Mesendoderm (in vitro differentiated cells): ENCODE measurements at regions not wholly inside any gene's neighbourhood (a gene's known extent, or its start where the extent isn't known, plus 50 kb on each side); places are given as distances from the start of the nearest gene placed in this dataset.
A peak's percentile ranks its signal among the peaks of the same experiment; 100 is the strongest.

Experiments used
- DNase-seq: peaks from one replicate; pipeline ENCODE4 v3.0.0; 2013
- H2AK5ac ChIP-seq: 2 replicates; pipeline ENCODE4 v1.6.1; 2013; ENCODE audit warnings: low read length, inconsistent platforms
- H2BK120ac ChIP-seq: 2 replicates; pipeline ENCODE4 v1.6.1; 2013; ENCODE audit warnings: low read depth, mild to moderate bottlenecking, low read length, moderate library complexity, mixed read lengths
- H2BK15ac ChIP-seq: replicated peaks from 2 replicates; pipeline ENCODE4 v1.6.1; 2013; ENCODE audit warnings: low read depth, mild to moderate bottlenecking, moderate library complexity
- H2BK5ac ChIP-seq: 2 replicates; pipeline ENCODE4 v1.6.1; 2013; ENCODE audit warnings: low read length, inconsistent platforms
- H3K18ac ChIP-seq: 2 replicates; pipeline ENCODE4 v1.6.1; 2013; ENCODE audit warnings: mild to moderate bottlenecking, low read length, mixed read lengths
- H3K23ac ChIP-seq: one replicate; pipeline ENCODE4 v1.6.1; 2013; ENCODE audit warnings: low read length
- H3K27ac ChIP-seq: 2 replicates; pipeline ENCODE4 v1.5.1; 2013; ENCODE audit warnings: low read depth, mild to moderate bottlenecking, inconsistent platforms, low read length, moderate library complexity
- H3K27me3 ChIP-seq: 2 replicates; pipeline ENCODE4 v1.6.1; 2013; ENCODE audit warnings: low read length, control low read depth, mild to moderate bottlenecking, inconsistent platforms; ENCODE audit not compliant: insufficient read depth, poor library complexity
- H3K36me3 ChIP-seq: 2 replicates; pipeline ENCODE4 v1.6.1; 2013; ENCODE audit warnings: low read length, inconsistent platforms; ENCODE audit not compliant: control insufficient read depth, insufficient read depth
- H3K4ac ChIP-seq: one replicate; pipeline ENCODE4 v1.6.1; 2013; ENCODE audit warnings: low read depth, mild to moderate bottlenecking, low read length, moderate library complexity
- H3K4me1 ChIP-seq: 2 replicates; pipeline ENCODE4 v1.6.1; 2013; ENCODE audit warnings: low read depth, low read length, inconsistent platforms; ENCODE audit not compliant: control insufficient read depth
- H3K4me2 ChIP-seq: 2 replicates; pipeline ENCODE4 v1.6.1; 2013; ENCODE audit warnings: low read length
- H3K4me3 ChIP-seq: 2 replicates; pipeline ENCODE4 v1.5.1; 2013; ENCODE audit warnings: mild to moderate bottlenecking, low read length
- H3K56ac ChIP-seq: one replicate; pipeline ENCODE4 v1.6.1; 2013; ENCODE audit warnings: low read length
- H3K79me1 ChIP-seq: 2 replicates; pipeline ENCODE4 v1.6.1; 2013; ENCODE audit warnings: low read length, inconsistent platforms
- H3K79me2 ChIP-seq: 2 replicates; pipeline ENCODE4 v1.6.1; 2013; ENCODE audit warnings: mild to moderate bottlenecking, low read length; ENCODE audit not compliant: control insufficient read depth, insufficient read depth
- H3K9ac ChIP-seq: 2 replicates; pipeline ENCODE4 v1.6.1; 2013; ENCODE audit warnings: low read length, inconsistent platforms
- H4K5ac ChIP-seq: one replicate; pipeline ENCODE4 v1.6.1; 2013; ENCODE audit warnings: low read length
- H4K8ac ChIP-seq: one replicate; pipeline ENCODE4 v1.6.1; 2013; ENCODE audit warnings: low read depth, mild to moderate bottlenecking, control low read depth, low read length, moderate library complexity
- WGBS: extraction: QIAGEN DNeasy Blood & Tissue Kit; methylation state at CpG from one replicate; pipeline ENCODE4 v1.1.7; 2013; ENCODE audit warnings: low lambda C conversion rate, missing lambda C conversion rate; ENCODE audit not compliant: insufficient coverage; ENCODE audit errors: extremely low coverage; 5-methylcytosine and 5-hydroxymethylcytosine counted together

- Histone ChIP-seq H4K8ac (no peak overlapping the region), H3K4me1 (no peaks in the 10 kb centered on the region), H3K79me2 (no peaks in the 10 kb centered on the region), H3K79me1 (no peaks in the 10 kb centered on the region), H3K36me3 (no peaks in the 10 kb centered on the region), H3K27ac (no peak overlapping the region), H3K4me2 (no peak overlapping the region), H2AK5ac (no peak overlapping the region), H3K4me3 (no peak overlapping the region), H3K56ac (no peak overlapping the region), H2BK120ac (no peak overlapping the region), H4K5ac (no peak overlapping the region), H2BK5ac (no peak overlapping the region), H3K27me3 (no peaks in the 10 kb centered on the region), H3K18ac (no peak overlapping the region), H2BK15ac (no peak overlapping the region), H3K4ac (no peak overlapping the region), H3K9ac (no peak overlapping the region), H3K23ac (no peak overlapping the region)
- no CpG with 5 or more reads among the region's 1 CpG for WGBS
- DNase-seq, result no peak
Observed at GRCh38 chr4:42824278-42824977, 68.1 kb upstream of the GRXCR1 start.

GRCh38 chr4:42821230-42821629, 71.3 kb upstream of the GRXCR1 start:
- Histone ChIP-seq H3K4me3 (no peak overlapping the region), H3K79me1 (no peaks in the 10 kb centered on the region), H3K36me3 (no peaks in the 10 kb centered on the region), H3K4me1 (no peaks in the 10 kb centered on the region), H3K18ac (no peak overlapping the region), H4K8ac (no peak overlapping the region), H2BK5ac (no peak overlapping the region), H3K27me3 (no peaks in the 10 kb centered on the region), H3K27ac (no peak overlapping the region), H3K9ac (no peak overlapping the region), H2BK120ac (no peak overlapping the region), H4K5ac (no peak overlapping the region), H3K4ac (no peak overlapping the region), H3K23ac (no peak overlapping the region), H2BK15ac (no peak overlapping the region), H3K79me2 (no peaks in the 10 kb centered on the region), H2AK5ac (no peak overlapping the region), H3K56ac (no peak overlapping the region), H3K4me2 (no peak overlapping the region)
- no peak for DNase-seq

- no peak overlapping the region for H3K4me2 ChIP-seq
- no peak overlapping the region for H3K18ac ChIP-seq
- no peaks in the 10 kb centered on the region for H3K27me3 ChIP-seq
- H3K4me1 ChIP-seq, result no peaks in the 10 kb centered on the region
- no peaks in the 10 kb centered on the region for H3K79me2 ChIP-seq
- no peaks in the 10 kb centered on the region for H3K36me3 ChIP-seq
- no peak overlapping the region for H3K23ac ChIP-seq
- no peak overlapping the region for H4K5ac ChIP-seq
- H2BK120ac ChIP-seq, result no peak overlapping the region
- H3K4me3 ChIP-seq, result no peak overlapping the region
- H2AK5ac ChIP-seq, result no peak overlapping the region
- no CpG with 5 or more reads among the region's 2 CpGs for WGBS
- DNase-seq, result peak; percentile 62
- H3K56ac ChIP-seq, result no peak overlapping the region
- H3K79me1 ChIP-seq, result no peaks in the 10 kb centered on the region
- no peak overlapping the region for H2BK15ac ChIP-seq
- no peak overlapping the region for H3K4ac ChIP-seq
- H3K9ac ChIP-seq, result no peak overlapping the region
- no peak overlapping the region for H4K8ac ChIP-seq
- no peak overlapping the region for H2BK5ac ChIP-seq
- H3K27ac ChIP-seq, result no peak overlapping the region
Observed at GRCh38 chr4:42819863-42820514, 72.5 kb upstream of the GRXCR1 start.

- H3K27me3 ChIP-seq, result no peaks in the 10 kb centered on the region
- no peak overlapping the region for H3K4me3 ChIP-seq
- no peak overlapping the region for H4K8ac ChIP-seq
- no peak overlapping the region for H3K56ac ChIP-seq
- H2BK15ac ChIP-seq, result no peak overlapping the region
- H3K4ac ChIP-seq, result no peak overlapping the region
- H3K4me1 ChIP-seq, result no peaks in the 10 kb centered on the region
- H3K79me2 ChIP-seq, result no peaks in the 10 kb centered on the region
- no peak overlapping the region for H2BK5ac ChIP-seq
- H3K23ac ChIP-seq, result no peak overlapping the region
- H3K36me3 ChIP-seq, result no peaks in the 10 kb centered on the region
- H3K27ac ChIP-seq, result no peak overlapping the region
- H3K79me1 ChIP-seq, result no peaks in the 10 kb centered on the region
- no peak for DNase-seq
- H2BK120ac ChIP-seq, result no peak overlapping the region
- no peak overlapping the region for H4K5ac ChIP-seq
- H3K18ac ChIP-seq, result no peak overlapping the region
- no peak overlapping the region for H2AK5ac ChIP-seq
- no peak overlapping the region for H3K9ac ChIP-seq
- no peak overlapping the region for H3K4me2 ChIP-seq
Observed at GRCh38 chr4:42817913-42818312, 74.6 kb upstream of the GRXCR1 start.

GRCh38 chr4:42816880-42817400, 75.6 kb upstream of the GRXCR1 start:
- H3K4ac ChIP-seq, result no peak overlapping the region
- no peaks in the 10 kb centered on the region for H3K79me1 ChIP-seq
- H3K4me1 ChIP-seq, result no peaks in the 10 kb centered on the region
- no peak overlapping the region for H2BK5ac ChIP-seq
- no peak for DNase-seq
- no peak overlapping the region for H3K4me2 ChIP-seq
- no peaks in the 10 kb centered on the region for H3K27me3 ChIP-seq
- no peak overlapping the region for H3K23ac ChIP-seq
- H3K56ac ChIP-seq, result no peak overlapping the region
- no peaks in the 10 kb centered on the region for H3K36me3 ChIP-seq
- H3K18ac ChIP-seq, result no peak overlapping the region
- H2BK15ac ChIP-seq, result no peak overlapping the region
- no peak overlapping the region for H4K8ac ChIP-seq
- no peaks in the 10 kb centered on the region for H3K79me2 ChIP-seq
- no peak overlapping the region for H4K5ac ChIP-seq
- no peak overlapping the region for H2BK120ac ChIP-seq
- no peak overlapping the region for H3K27ac ChIP-seq
- H3K4me3 ChIP-seq, result no peak overlapping the region
- no peak overlapping the region for H3K9ac ChIP-seq
- WGBS, result no CpG with 5 or more reads among the region's 8 CpGs
- no peak overlapping the region for H2AK5ac ChIP-seq
